Stimulated activated memory B cell treated with anti-CD40 and anti-IgM and Interleukin-4, amounts not matched to agents 10 μg/mL and 1 μg/mL and 100 μg/mL, for 72 hours (primary cell): ENCODE measurements at regions not wholly inside any gene's neighbourhood (a gene's known extent, or its start where the extent isn't known, plus 50 kb on each side); places are given as distances from the start of the nearest gene placed in this dataset.

Experiments used
- ATAC-seq: fragments of 150-1000 bp; cut with Tn5 transposase; 2 replicates; pipeline ENCODE4 v1.10.0; 2021
- H3K27ac Mint-ChIP-seq: one replicate; pipeline ENCODE4 v1.8.0; 2022; ENCODE audit warnings: mild to moderate bottlenecking, mixed read lengths
- H3K27me3 Mint-ChIP-seq: one replicate; pipeline ENCODE4 v1.8.0; 2022; ENCODE audit warnings: mixed read lengths
- H3K36me3 Mint-ChIP-seq: one replicate; pipeline ENCODE4 v1.8.0; 2022; ENCODE audit warnings: mixed read lengths
- H3K4me1 Mint-ChIP-seq: one replicate; pipeline ENCODE4 v1.8.0; 2022; ENCODE audit warnings: mixed read lengths
- H3K4me3 Mint-ChIP-seq: one replicate; pipeline ENCODE4 v1.8.0; 2022; ENCODE audit warnings: mild to moderate bottlenecking, moderate library complexity, mixed read lengths
- H3K9me3 Mint-ChIP-seq: one replicate; pipeline ENCODE4 v1.8.0; 2022; ENCODE audit warnings: mixed read lengths

DNA sequence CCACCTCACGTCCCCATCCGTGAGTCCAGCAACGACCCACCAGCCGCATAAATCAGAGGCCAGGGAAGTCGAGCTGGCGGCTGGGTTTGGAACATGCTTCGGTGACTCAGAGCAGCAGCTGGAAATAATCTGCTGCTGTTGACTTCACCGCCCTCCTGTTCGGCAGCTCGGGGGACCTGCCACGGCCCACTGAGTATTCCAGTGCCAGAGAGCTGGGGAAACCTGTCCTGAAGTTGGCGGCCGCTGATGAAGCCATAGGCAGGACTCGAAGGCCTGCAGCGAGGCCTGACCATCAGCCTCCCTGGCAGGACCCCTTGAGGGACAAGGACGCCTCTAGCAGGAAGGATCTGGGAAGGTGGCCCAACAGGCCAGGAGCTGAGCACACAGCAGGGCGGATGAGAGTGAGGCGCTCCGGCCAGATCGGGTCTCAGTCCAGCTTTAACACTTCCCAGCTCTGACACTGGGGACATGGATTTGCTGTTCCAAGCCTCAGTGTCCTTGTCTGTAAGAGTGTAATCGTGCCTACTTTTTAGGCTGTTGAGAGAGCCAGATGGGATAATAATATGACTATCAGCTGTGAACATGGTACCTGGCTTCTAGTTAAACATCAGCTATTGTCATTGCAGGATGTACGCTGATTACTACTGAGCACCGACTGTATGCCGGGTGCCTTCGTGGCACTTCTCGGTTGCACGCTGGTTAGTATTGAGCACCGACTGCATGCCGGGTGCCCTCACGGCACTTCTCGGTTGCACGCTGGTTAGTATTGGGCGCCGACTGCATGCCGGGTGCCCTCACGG is 50.4 kb upstream of the CIBAR2 start:
- H3K27me3 Mint-ChIP-seq = peaks cover 34% of the 10 kb centered on the region
- no peaks in the 10 kb centered on the region for H3K9me3 Mint-ChIP-seq
- H3K36me3 Mint-ChIP-seq = no peaks in the 10 kb centered on the region
- no peak for ATAC-seq
- H3K4me3 Mint-ChIP-seq = no peak overlapping the region
- H3K4me1 Mint-ChIP-seq = peaks cover 8% of the 10 kb centered on the region
- no peak overlapping the region for H3K27ac Mint-ChIP-seq

DNA sequence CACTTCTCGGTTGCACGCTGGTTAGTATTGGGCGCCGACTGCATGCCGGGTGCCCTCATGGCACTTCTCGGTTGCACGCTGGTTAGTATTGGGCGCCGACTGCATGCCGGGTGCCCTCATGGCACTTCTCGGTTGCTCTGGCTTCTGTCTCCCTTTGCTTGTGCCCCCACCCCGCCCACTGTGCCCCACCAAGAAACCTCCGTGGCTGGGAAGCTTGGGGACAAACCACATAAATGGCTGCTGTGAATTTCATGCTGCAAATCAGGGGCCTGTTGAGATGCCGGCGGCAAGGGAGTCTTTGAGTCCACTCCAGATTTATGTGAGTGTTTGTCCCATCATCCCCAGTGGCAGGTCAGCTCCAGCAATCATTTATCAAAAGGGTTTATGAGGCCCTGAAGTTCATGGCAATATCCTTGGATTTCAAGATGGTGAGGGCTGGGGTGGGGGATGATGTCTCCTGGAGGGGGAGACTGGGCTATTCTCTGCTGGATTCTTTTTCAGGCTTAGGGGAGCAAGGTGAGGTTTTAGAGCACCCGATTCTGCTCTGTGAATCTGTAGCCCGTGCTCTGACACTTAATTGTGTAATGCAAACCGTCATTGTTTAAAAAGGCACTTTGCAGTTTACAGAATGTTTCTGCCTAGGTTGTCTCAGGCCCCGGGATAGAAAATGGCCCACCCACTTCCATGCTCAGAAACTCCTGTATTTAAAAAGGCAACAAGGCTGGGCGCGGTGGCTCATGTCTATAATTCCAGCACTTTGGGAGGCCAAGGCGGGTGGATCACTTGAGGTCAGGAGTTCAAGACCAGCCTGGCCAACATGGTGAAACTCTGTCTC is 51.2 kb upstream of the CIBAR2 start:
- no peak overlapping the region for H3K4me3 Mint-ChIP-seq

DNA sequence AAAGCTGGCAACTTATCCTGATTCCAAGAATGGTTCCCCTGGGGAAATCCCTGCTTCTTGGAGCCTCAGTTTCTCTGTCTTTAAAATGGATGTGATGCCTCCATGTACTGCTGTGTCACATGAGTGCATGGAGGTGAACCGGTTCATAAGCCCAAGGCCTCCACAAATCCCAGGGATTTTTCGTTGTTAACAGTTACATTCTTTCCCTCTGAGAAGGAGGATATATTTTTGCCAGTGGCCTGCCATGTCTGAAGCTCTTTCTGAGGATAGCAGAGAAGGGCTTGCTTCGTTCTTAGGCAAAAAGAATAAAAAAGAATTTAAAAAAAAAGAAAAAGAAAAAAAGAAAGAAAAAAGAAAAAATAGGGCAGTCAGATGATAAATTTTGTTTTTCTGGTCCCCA is 52.2 kb upstream of the CIBAR2 start:
- Mint-ChIP-seq H3K4me1 (no peaks in the 10 kb centered on the region), H3K27me3 (peaks cover 39% of the 10 kb centered on the region), H3K9me3 (no peaks in the 10 kb centered on the region), H3K27ac (no peak overlapping the region), H3K36me3 (no peaks in the 10 kb centered on the region), H3K4me3 (no peak overlapping the region)
- no peak for ATAC-seq

More for the DNA sequence above, 51.2 kb upstream of the CIBAR2 start:
- ATAC-seq = no peak
- Mint-ChIP-seq H3K36me3 (no peaks in the 10 kb centered on the region), H3K27me3 (peaks cover 35% of the 10 kb centered on the region), H3K9me3 (no peaks in the 10 kb centered on the region), H3K27ac (no peak overlapping the region), H3K4me1 (peaks cover under 1% of the 10 kb centered on the region)

DNA sequence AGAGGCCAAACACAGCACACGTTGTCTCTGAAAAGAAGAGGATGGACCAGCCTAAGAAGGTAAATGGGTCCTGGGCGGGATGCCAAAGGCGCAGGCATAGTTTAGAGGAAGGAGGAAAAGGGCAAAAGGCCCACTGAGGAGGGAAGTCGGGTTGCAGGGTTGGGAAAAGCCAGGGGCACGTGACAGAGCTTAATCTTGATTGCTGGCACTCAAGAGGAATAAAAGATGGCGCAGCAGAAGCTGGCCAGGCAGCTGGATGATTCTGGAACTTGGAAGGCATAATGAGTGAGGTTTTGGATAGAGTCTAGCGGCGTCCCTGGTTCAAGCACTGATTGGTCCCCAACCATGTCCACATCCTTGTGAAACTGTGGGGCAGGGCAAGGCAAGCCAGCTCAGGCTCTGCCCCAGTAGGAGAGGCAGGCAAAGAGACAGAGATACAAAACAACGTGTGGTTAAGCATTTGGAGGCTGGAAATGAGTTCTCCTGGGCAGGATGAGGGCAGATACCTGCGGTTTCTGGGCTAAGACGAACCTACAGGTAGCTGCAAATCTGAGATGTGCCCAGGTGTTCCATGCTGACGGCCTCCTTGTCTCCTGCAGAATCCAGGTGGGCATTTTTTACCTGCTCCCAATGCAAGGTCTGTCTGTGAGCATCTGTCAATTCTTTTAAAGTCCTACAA is 52.7 kb upstream of the CIBAR2 start:
- H3K27ac Mint-ChIP-seq = no peak overlapping the region

DNA sequence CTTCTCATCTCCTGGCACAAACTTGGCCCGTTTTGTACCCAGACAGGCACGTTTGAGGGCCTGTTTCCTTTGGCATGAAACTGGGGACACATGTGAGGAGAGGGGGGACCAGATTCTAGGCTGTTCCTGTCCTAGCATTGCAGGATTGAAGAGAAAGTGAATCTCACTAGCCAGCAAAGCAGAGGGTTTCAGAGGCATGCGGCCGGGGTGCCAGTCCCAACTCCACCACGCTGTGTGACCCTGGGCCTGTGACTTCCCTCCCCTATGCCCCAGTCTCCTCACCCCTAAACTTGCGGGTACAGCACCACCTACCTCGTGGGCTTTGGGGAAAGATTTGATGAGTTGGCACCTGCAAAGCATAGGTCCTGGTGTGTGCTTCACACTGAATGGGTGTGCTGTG is 53.5 kb upstream of the CIBAR2 start:
- peaks cover 45% of the 10 kb centered on the region for H3K27me3 Mint-ChIP-seq
- H3K27ac Mint-ChIP-seq = no peak overlapping the region
- no peaks in the 10 kb centered on the region for H3K4me1 Mint-ChIP-seq
- no peaks in the 10 kb centered on the region for H3K9me3 Mint-ChIP-seq
- no peak for ATAC-seq
- no peaks in the 10 kb centered on the region for H3K36me3 Mint-ChIP-seq
- no peak overlapping the region for H3K4me3 Mint-ChIP-seq

More for the DNA sequence above, 52.7 kb upstream of the CIBAR2 start:
- H3K4me1 Mint-ChIP-seq = no peaks in the 10 kb centered on the region
- no peak for ATAC-seq
- no peaks in the 10 kb centered on the region for H3K36me3 Mint-ChIP-seq
- peaks cover 39% of the 10 kb centered on the region for H3K27me3 Mint-ChIP-seq
- H3K9me3 Mint-ChIP-seq = no peaks in the 10 kb centered on the region
- no peak overlapping the region for H3K4me3 Mint-ChIP-seq

DNA sequence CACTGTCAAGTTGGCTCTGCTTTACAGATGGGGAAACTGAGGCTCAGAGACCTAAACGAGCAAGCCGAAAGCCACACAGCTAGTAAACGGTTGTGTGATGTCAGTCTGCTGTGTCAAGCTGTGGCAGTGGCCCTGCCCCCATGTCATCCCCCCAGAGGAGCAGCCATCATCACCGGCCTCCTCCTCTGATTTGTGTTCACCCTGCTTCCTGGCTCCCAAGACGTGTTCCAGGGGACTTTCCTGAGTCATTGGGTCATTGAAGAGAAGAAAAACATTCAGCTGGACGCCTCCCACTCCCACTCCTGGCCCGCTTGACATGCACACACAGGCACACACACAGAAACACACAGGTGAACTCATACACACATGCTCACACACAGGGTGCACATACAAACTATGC is 54.0 kb upstream of the CIBAR2 start:
- Mint-ChIP-seq H3K36me3 (no peaks in the 10 kb centered on the region), H3K27ac (no peak overlapping the region), H3K4me3 (no peak overlapping the region), H3K27me3 (peaks cover 50% of the 10 kb centered on the region), H3K9me3 (no peaks in the 10 kb centered on the region), H3K4me1 (no peaks in the 10 kb centered on the region)
- ATAC-seq = no peak

DNA sequence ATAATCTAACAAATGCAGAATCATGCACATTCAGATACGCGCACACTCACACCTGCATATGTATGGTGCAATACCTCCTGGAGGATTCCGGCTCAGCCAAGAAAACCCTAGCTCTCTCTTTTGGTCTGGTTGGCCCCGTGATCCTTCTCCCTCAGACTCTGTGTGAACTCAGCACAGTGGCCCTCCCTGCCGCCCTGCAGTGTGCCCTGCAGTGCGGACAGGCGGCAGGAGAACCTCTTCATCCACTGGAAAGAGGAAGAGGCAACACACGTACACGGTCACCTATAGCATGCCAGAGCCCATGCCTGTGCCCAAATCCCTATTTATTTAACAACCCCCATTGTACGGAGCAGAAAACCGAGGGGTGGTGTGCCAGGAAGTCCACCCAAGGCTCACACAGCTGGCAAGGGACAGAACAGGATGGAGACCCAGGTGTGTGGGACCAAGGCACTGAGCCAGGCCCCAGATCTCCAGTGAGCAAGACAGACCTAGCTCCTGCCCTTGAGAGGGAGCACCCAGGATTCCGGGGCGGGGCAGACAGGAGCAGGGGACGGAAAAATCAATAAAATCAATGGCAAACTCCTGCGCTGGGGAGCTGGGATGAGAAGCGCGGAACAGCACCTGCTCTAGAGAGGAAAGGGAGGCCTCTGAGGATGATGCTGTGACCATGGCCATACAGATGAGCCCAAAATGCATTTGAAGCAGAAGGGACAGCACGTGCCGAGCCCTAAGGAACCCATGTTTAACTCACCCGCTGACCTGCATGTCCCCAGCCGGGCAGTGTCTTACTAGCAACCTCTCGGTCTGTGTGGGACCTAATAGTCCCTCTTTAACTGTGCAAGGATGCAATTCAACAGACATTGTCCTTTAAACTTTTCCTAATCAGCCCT is 54.7 kb upstream of the CIBAR2 start:
- no peaks in the 10 kb centered on the region for H3K36me3 Mint-ChIP-seq
- no peaks in the 10 kb centered on the region for H3K9me3 Mint-ChIP-seq
- no peak overlapping the region for H3K27ac Mint-ChIP-seq
- H3K4me3 Mint-ChIP-seq = no peak overlapping the region
- H3K27me3 Mint-ChIP-seq = peaks cover 57% of the 10 kb centered on the region
- ATAC-seq = no peak
- peaks cover 5% of the 10 kb centered on the region for H3K4me1 Mint-ChIP-seq

DNA sequence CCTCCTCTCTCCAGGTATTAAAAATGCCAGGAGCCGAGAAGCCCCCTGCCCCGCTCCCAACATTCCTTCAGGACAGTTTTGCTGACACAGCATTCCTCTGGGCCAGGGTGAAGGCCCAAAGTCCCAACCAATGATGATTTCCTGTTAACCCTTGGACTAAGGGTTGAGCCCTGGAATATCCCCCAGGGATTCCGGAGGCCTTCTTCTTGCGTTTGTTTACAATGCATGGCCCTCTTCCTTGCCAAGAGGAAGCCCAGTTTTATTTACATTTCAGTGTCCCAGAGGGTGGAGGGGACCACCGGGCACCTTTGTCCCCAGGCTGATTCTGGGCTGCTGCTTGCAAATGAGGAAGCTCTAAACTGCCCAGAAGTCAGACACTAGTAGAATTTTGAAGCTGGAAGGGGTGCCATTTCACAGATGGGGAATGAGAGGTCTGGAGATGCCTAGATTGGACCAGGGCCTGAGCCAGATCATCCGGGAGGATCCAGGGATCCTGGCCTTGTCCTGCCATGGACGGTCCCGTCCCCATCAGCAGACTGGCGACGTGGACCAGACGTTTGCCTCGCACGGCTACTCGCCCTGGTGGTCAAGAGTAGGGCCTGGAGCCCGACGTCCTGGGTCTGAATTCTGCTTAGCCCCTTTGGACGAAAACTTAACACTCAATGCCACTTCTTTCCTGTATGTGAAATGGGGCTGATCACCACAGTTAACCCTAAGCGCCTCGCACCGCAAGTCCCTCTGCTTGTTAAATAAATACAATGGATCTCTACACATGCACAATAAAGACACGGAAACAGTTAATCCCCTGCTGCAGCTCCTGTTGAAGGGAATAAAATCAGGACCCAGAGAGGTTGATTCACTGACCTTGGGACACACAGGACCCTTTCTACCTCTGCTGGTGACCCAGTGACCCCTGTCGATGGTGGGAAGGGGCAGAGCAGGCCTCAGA is 55.6 kb upstream of the CIBAR2 start:
- ATAC-seq = no peak
- H3K27ac Mint-ChIP-seq = no peak overlapping the region
- H3K36me3 Mint-ChIP-seq = no peaks in the 10 kb centered on the region
- no peak overlapping the region for H3K4me3 Mint-ChIP-seq
- H3K27me3 Mint-ChIP-seq = peaks cover 66% of the 10 kb centered on the region
- H3K9me3 Mint-ChIP-seq = no peaks in the 10 kb centered on the region
- H3K4me1 Mint-ChIP-seq = peaks cover 7% of the 10 kb centered on the region

DNA sequence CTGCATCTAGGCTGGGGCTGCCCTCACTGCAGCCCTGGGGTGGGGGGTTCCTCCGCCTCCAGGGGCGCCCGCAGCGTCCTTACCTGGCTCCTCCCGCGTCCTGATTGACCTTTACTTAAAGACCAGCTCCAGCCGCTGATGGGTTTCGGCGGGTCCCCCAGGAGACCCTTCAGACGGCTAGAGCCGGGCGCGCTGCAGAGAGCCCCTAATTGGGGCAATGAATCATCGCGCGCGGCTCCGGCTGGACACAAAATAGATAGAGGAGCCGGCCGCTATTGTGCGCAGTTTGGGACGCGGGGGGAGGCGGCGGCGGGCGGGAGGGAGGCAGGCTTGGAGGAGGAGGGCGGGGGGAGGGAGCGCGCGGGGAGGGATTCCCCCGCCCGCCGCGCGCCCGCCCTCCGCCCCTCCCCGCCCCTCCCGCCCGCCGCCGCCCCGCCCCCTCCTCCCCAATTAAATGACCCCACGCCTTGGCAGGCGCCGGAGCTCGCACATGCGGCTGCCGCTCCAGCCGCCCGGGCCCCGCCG is 56.5 kb upstream of the CIBAR2 start:
- Mint-ChIP-seq H3K4me1 (peaks cover 7% of the 10 kb centered on the region), H3K27ac (no peak overlapping the region), H3K4me3 (peak overlapping the region; percentile 51), H3K36me3 (no peaks in the 10 kb centered on the region), H3K9me3 (no peaks in the 10 kb centered on the region), H3K27me3 (peaks cover 75% of the 10 kb centered on the region)
- ATAC-seq = no peak

DNA sequence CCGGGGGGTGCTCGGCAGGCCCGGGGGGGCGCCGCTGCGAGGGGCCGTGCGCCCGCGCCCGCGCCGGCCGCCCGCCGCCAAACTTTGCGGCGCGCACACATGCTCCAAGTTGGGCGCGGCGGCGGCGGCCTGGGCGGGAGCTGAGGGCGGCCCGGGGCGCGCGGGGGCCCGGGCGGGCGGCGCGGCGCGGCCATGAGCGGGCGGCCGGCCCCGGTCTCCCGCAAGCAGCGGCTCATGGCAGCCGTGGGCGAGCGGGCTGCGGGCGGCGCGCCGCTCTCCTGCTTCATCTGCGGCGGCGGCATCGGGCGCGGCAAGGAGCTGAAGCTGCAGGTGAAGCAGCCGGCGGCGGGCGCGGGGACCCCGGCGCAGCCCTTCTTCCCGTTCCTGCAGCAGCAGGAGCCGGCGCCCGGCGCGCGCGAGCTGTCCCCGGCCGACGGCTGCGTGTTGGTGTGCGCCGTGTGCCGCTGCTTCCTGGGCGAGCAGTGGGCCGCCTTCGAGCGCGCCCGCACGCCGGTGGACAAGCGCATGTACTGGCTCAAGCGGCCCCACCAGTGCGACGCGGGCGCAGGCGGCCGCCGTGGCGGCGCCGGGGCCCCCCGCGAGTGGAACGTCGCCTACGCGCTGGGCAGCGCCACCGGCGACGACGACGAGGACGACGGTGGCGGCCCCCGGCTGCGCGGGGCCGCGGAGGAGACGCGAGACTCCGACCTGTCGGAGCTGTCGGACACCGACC is 57.2 kb upstream of the CIBAR2 start:
- H3K36me3 Mint-ChIP-seq = no peaks in the 10 kb centered on the region
- no peak overlapping the region for H3K4me3 Mint-ChIP-seq
- no peaks in the 10 kb centered on the region for H3K9me3 Mint-ChIP-seq
- no peak for ATAC-seq
- no peak overlapping the region for H3K27ac Mint-ChIP-seq
- peaks cover 7% of the 10 kb centered on the region for H3K4me1 Mint-ChIP-seq
- peaks cover 80% of the 10 kb centered on the region for H3K27me3 Mint-ChIP-seq

DNA sequence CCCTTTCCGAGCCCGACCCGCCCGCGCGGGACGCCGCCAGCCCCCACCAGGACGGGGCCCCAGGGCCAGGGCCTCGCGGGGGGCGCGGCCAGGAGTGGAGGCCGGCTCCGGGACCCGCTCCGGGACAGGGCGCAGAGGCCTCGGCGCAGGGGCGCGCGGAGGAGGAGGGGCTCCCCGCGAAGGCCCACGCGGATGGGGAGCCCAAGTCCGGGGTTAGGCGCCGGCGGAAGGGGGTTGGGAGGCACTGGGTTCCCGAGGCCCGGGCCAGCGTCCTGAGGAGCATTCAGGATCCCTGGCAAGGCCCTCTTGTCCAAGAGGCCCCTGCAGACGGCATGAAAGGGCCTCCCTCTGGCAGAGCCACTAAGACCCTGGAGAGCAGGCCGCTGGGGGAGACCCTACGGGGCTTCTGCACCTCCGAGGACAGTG is 57.8 kb upstream of the CIBAR2 start:
- no peaks in the 10 kb centered on the region for H3K36me3 Mint-ChIP-seq
- no peak for ATAC-seq
- H3K27me3 Mint-ChIP-seq = peaks cover 80% of the 10 kb centered on the region
- H3K4me1 Mint-ChIP-seq = peaks cover 7% of the 10 kb centered on the region
- no peak overlapping the region for H3K4me3 Mint-ChIP-seq
- no peaks in the 10 kb centered on the region for H3K9me3 Mint-ChIP-seq
- H3K27ac Mint-ChIP-seq = no peak overlapping the region

DNA sequence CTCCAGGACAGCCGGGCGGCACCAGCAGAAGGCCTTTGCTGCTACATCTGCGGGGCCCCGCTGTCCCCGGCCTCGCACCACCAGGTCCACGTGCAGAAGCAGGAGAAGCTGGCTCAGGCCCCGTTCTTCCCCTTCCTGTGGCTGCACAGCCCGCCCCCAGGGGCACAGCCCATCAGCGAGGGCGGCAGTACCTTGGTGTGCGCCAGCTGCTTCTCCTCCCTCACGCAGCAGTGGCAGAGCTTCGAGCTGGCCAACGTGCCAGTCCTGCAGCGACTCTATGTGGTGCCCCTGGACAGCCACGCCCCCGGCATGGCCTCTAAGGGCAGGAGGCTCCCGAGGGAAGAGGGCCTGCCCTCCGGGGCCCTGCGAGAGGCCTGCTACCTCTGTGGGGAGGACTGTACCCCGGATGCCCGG is 58.3 kb upstream of the CIBAR2 start:
- peaks cover 7% of the 10 kb centered on the region for H3K4me1 Mint-ChIP-seq
- peaks cover 81% of the 10 kb centered on the region for H3K27me3 Mint-ChIP-seq
- ATAC-seq = no peak
- no peak overlapping the region for H3K4me3 Mint-ChIP-seq
- H3K9me3 Mint-ChIP-seq = no peaks in the 10 kb centered on the region
- H3K27ac Mint-ChIP-seq = no peak overlapping the region
- H3K36me3 Mint-ChIP-seq = no peaks in the 10 kb centered on the region
